Endodermal cell (in vitro differentiated cells): ENCODE measurements at regions not wholly inside any gene's neighbourhood (a gene's known extent, or its start where the extent isn't known, plus 50 kb on each side); places are given as distances from the start of the nearest gene placed in this dataset.

Experiments used
- DNase-seq: peaks from one replicate; pipeline ENCODE4 v3.0.0-alpha.2; 2017
- H3K27ac ChIP-seq: 2 replicates; pipeline ENCODE4 v1.5.1; 2013; ENCODE audit warnings: mild to moderate bottlenecking, low read depth, low read length, moderate library complexity
- H3K27me3 ChIP-seq: 2 replicates; pipeline ENCODE4 v1.6.1; 2013; ENCODE audit warnings: mild to moderate bottlenecking, low read length, moderate library complexity; ENCODE audit not compliant: insufficient read depth, control insufficient read depth, poor library complexity, severe bottlenecking
- H3K36me3 ChIP-seq: 2 replicates; pipeline ENCODE4 v1.7.0; 2013; ENCODE audit warnings: mild to moderate bottlenecking, low read length, moderate library complexity; ENCODE audit not compliant: control insufficient read depth, insufficient read depth
- H3K4me1 ChIP-seq: one replicate; pipeline ENCODE4 v1.7.0; 2013; ENCODE audit warnings: low read length; ENCODE audit not compliant: control insufficient read depth, insufficient read depth
- H3K4me3 ChIP-seq: 2 replicates; pipeline ENCODE4 v1.5.1; 2013; ENCODE audit warnings: mild to moderate bottlenecking, low read length, moderate library complexity
- H3K9ac ChIP-seq: 2 replicates; pipeline ENCODE4 v1.6.1; 2013; ENCODE audit warnings: mild to moderate bottlenecking, low read length, moderate library complexity; ENCODE audit not compliant: poor library complexity, severe bottlenecking; ENCODE audit errors: extremely low read depth
- H3K9me3 ChIP-seq: 2 replicates; pipeline ENCODE4 v1.6.1; 2013; ENCODE audit warnings: mild to moderate bottlenecking, low read length, moderate library complexity; ENCODE audit not compliant: control insufficient read depth
- H3K27ac Mint-ChIP-seq: 2 replicates; pipeline ENCODE4 v1.8.0; 2020; ENCODE audit warnings: mixed read lengths
- H3K27me3 Mint-ChIP-seq: 2 replicates; pipeline ENCODE4 v1.8.0; 2021; ENCODE audit warnings: mild to moderate bottlenecking, mixed read lengths; ENCODE audit not compliant: insufficient read depth
- H3K36me3 Mint-ChIP-seq: 2 replicates; pipeline ENCODE4 v1.8.0; 2020; ENCODE audit warnings: low read depth, mixed read lengths
- H3K4me1 Mint-ChIP-seq: 2 replicates; pipeline ENCODE4 v1.8.0; 2020; ENCODE audit warnings: mixed read lengths
- H3K4me3 Mint-ChIP-seq: 2 replicates; pipeline ENCODE4 v1.8.0; 2020; ENCODE audit warnings: mild to moderate bottlenecking, moderate library complexity, mixed read lengths
- H3K9me3 Mint-ChIP-seq: 2 replicates; pipeline ENCODE4 v1.8.0; 2020; ENCODE audit warnings: mild to moderate bottlenecking, mixed read lengths
- WGBS, 2 experiments: methylation state at CpG; one replicate each; pipeline versions ENCODE4 v1.1.5 to v1.1.7; 2013; ENCODE audit warnings: missing lambda C conversion rate in 2 of 2, mixed read lengths in 1 of 2; ENCODE audit not compliant: insufficient coverage in 1 of 2, insufficient read length in 1 of 2; 5-methylcytosine and 5-hydroxymethylcytosine counted together
- TF ChIP-seq, protein P1 (sequence below): fragments of 200-600 bp; sonication (generic); conservative IDR thresholded peaks from 2 replicates; pipeline ENCODE4 v1.5.0; 2021; ENCODE audit warnings: antibody characterized with exemption, mild to moderate bottlenecking

GRCh38 chr9:92234514-92234913 lies 59.0 kb downstream of the IARS1 start:
- Histone ChIP-seq H3K4me3 (no peak overlapping the region), H3K36me3 (peaks cover 96% of the 10 kb centered on the region), H3K27me3 (no peaks in the 10 kb centered on the region), H3K9ac (no peak overlapping the region), H3K4me1 (no peaks in the 10 kb centered on the region), H3K9me3 (peaks cover 19% of the 10 kb centered on the region), H3K27ac (no peak overlapping the region)
- no peaks in the 10 kb centered on the region for H3K4me1 Mint-ChIP-seq
- no peak overlapping the region for H3K4me3 Mint-ChIP-seq
- peaks cover 5% of the 10 kb centered on the region for H3K9me3 Mint-ChIP-seq
- TF ChIP-seq, protein P1, sequence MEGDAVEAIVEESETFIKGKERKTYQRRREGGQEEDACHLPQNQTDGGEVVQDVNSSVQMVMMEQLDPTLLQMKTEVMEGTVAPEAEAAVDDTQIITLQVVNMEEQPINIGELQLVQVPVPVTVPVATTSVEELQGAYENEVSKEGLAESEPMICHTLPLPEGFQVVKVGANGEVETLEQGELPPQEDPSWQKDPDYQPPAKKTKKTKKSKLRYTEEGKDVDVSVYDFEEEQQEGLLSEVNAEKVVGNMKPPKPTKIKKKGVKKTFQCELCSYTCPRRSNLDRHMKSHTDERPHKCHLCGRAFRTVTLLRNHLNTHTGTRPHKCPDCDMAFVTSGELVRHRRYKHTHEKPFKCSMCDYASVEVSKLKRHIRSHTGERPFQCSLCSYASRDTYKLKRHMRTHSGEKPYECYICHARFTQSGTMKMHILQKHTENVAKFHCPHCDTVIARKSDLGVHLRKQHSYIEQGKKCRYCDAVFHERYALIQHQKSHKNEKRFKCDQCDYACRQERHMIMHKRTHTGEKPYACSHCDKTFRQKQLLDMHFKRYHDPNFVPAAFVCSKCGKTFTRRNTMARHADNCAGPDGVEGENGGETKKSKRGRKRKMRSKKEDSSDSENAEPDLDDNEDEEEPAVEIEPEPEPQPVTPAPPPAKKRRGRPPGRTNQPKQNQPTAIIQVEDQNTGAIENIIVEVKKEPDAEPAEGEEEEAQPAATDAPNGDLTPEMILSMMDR = no peak
- DNase-seq = no peak
- 96 to 97% methylated on average over 5 of the region's 5 CpGs for WGBS, 2 experiments
- H3K27ac Mint-ChIP-seq = no peak overlapping the region
- no peaks in the 10 kb centered on the region for H3K27me3 Mint-ChIP-seq
- H3K36me3 Mint-ChIP-seq = peaks cover 74% of the 10 kb centered on the region

DNA sequence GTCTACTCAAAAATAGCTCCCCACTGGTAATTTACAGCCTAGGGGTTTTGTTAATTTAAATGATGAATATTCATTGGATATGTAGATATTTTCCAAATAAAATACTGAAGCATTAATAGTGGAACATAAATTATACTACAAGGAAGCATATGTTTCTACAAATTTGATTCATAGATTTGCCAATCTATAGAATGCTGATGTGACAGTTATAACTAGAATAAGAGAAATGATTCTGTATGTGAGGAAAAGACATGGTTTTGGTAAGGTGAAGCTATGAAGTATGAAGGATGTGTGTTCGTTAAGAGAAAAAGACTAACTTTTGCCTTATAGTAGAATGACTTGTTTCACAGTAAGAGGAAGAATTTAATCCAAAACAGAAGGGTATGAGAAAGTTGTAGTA lies 61.3 kb downstream of the IARS1 start:
- no peak overlapping the region for H3K9ac ChIP-seq
- 91 to 92% methylated on average over 1 of the region's 1 CpG for WGBS, 2 experiments

GRCh38 chr9:92228628-92229027 lies 64.9 kb downstream of the IARS1 start:
- peaks cover 73% of the 10 kb centered on the region for H3K36me3 Mint-ChIP-seq
- 85 to 94% methylated on average over 2 of the region's 2 CpGs for WGBS, 2 experiments
- TF ChIP-seq, protein P1 = no peak
- H3K9me3 Mint-ChIP-seq = peaks cover 23% of the 10 kb centered on the region
- no peaks in the 10 kb centered on the region for H3K27me3 Mint-ChIP-seq
- no peaks in the 10 kb centered on the region for H3K4me1 Mint-ChIP-seq
- peaks cover 36% of the 10 kb centered on the region for H3K9me3 ChIP-seq
- no peak overlapping the region for H3K27ac ChIP-seq
- H3K27me3 ChIP-seq = no peaks in the 10 kb centered on the region
- no peak overlapping the region for H3K9ac ChIP-seq
- H3K4me3 Mint-ChIP-seq = no peak overlapping the region
- no peak for DNase-seq
- H3K4me3 ChIP-seq = peak overlapping the region; percentile 69
- H3K36me3 ChIP-seq = peaks cover 85% of the 10 kb centered on the region
- H3K4me1 ChIP-seq = no peaks in the 10 kb centered on the region
- no peak overlapping the region for H3K27ac Mint-ChIP-seq

More for the DNA sequence above, 61.3 kb downstream of the IARS1 start:
- H3K9me3 ChIP-seq = peaks cover 36% of the 10 kb centered on the region
- no peaks in the 10 kb centered on the region for H3K4me1 ChIP-seq
- peaks cover 90% of the 10 kb centered on the region for H3K36me3 ChIP-seq
- no peak overlapping the region for H3K4me3 Mint-ChIP-seq
- H3K9me3 Mint-ChIP-seq = peaks cover 23% of the 10 kb centered on the region
- H3K36me3 Mint-ChIP-seq = peaks cover 72% of the 10 kb centered on the region
- H3K27me3 ChIP-seq = no peaks in the 10 kb centered on the region
- no peaks in the 10 kb centered on the region for H3K4me1 Mint-ChIP-seq
- H3K27ac ChIP-seq = no peak overlapping the region
- H3K27ac Mint-ChIP-seq = no peak overlapping the region
- DNase-seq = no peak
- no peaks in the 10 kb centered on the region for H3K27me3 Mint-ChIP-seq
- no peak overlapping the region for H3K4me3 ChIP-seq
- TF ChIP-seq, protein P1 = no peak
